Keratinocyte (primary cell): ENCODE measurements at regions not wholly inside any gene's neighbourhood (a gene's known extent, or its start where the extent isn't known, plus 50 kb on each side); places are given as distances from the start of the nearest gene placed in this dataset.

Experiments
- DNase-seq: peaks from one replicate; pipeline ENCODE4 v3.0.0-alpha.2; 2011; ENCODE audit warnings: low read depth, missing footprints, low spot score
- FAIRE-seq: peaks from 2 replicates; lab custom pipeline; 2011; peaks lifted over from hg19 to GRCh38; lab: Jason Lieb, UNC
- H2AFZ ChIP-seq: 2 replicates; pipeline ENCODE4 v1.6.0; 2012; ENCODE audit warnings: low read length, control low read depth, inconsistent platforms; ENCODE audit not compliant: control insufficient read depth
- H3K27ac ChIP-seq: 2 replicates; pipeline ENCODE4 v1.5.1; 2011; ENCODE audit warnings: low read length; ENCODE audit not compliant: control insufficient read depth, insufficient read depth
- H3K27me3 ChIP-seq: 3 replicates; pipeline ENCODE4 v1.6.0; 2011; ENCODE audit warnings: low read length; ENCODE audit not compliant: control insufficient read depth, insufficient read depth; ENCODE audit errors: extremely low read depth
- H3K36me3 ChIP-seq, 2 experiments: 2 replicates in 1 of 2; 3 replicates in 1 of 2; pipeline ENCODE4 v1.5.1; 2011; ENCODE audit warnings: low read length in 2 of 2, mild to moderate bottlenecking in 1 of 2; ENCODE audit not compliant: control insufficient read depth in 2 of 2, insufficient read depth in 2 of 2; ENCODE audit errors: extremely low read depth in 1 of 2
- H3K4me1 ChIP-seq: 3 replicates; pipeline ENCODE4 v1.5.1; 2011; ENCODE audit warnings: low read length; ENCODE audit not compliant: control insufficient read depth, insufficient read depth; ENCODE audit errors: extremely low read depth
- H3K4me2 ChIP-seq: 3 replicates; pipeline ENCODE4 v1.6.0; 2011; ENCODE audit warnings: low read depth, low read length; ENCODE audit not compliant: control insufficient read depth, insufficient read depth; ENCODE audit errors: extremely low read depth
- H3K4me3 ChIP-seq, 3 experiments: fragments of 200-600 bp in 1 of 3; sonication (generic) in 1 of 3; 2 replicates in 2 of 3; 3 replicates in 1 of 3; pipeline ENCODE4 v1.5.1; 2011 to 2016; ENCODE audit warnings: low read length in 3 of 3, mild to moderate bottlenecking in 3 of 3, control low read depth in 2 of 3, inconsistent platforms in 1 of 3, low read depth in 1 of 3, mixed read lengths in 1 of 3, mixed run types in 1 of 3, moderate library complexity in 1 of 3; ENCODE audit not compliant: control insufficient read depth in 2 of 3, insufficient read depth in 2 of 3; ENCODE audit errors: extremely low read depth in 1 of 3
- H3K79me2 ChIP-seq: 2 replicates; pipeline ENCODE4 v1.6.0; 2012; ENCODE audit warnings: low read length; ENCODE audit not compliant: control insufficient read depth, insufficient read depth
- H3K9ac ChIP-seq: 3 replicates; pipeline ENCODE4 v1.6.0; 2011; ENCODE audit warnings: low read length; ENCODE audit not compliant: control insufficient read depth, insufficient read depth; ENCODE audit errors: extremely low read depth
- H3K9me1 ChIP-seq: 3 replicates; pipeline ENCODE4 v1.6.0; 2011; ENCODE audit warnings: low read length; ENCODE audit not compliant: control insufficient read depth, insufficient read depth; ENCODE audit errors: extremely low read depth
- H3K9me3 ChIP-seq: 2 replicates; pipeline ENCODE4 v1.5.1; 2012; ENCODE audit warnings: low read depth, low read length; ENCODE audit not compliant: control insufficient read depth
- H4K20me1 ChIP-seq: 3 replicates; pipeline ENCODE4 v1.6.0; 2011; ENCODE audit warnings: low read length; ENCODE audit not compliant: control insufficient read depth, insufficient read depth; ENCODE audit errors: extremely low read depth
- EZH2 ChIP-seq: IDR thresholded peaks from one replicate; pipeline ENCODE4 v1.6.1; 2012; ENCODE audit warnings: inconsistent platforms, mild to moderate bottlenecking, low read length, moderate library complexity
- dilution Hi-C: fragments of 300-500 bp; cut with MboI; formaldehyde crosslinking; loops from one replicate; pipeline ENCODE4 v1.7.0; 2020; ENCODE audit warnings: low sequenced_read_pairs; ENCODE audit not compliant: extremely low pct_ligation_motif_present
- TF ChIP-seq, protein P1 (sequence below), 3 experiments: IDR thresholded peaks in 1 of 3; conservative IDR thresholded peaks in 1 of 3; optimal IDR thresholded peaks in 1 of 3; 2 replicates in 2 of 3; 3 replicates in 1 of 3; pipeline versions ENCODE3 to v1.5.1; 2011; ENCODE audit warnings: low read length in 3 of 3, mild to moderate bottlenecking in 3 of 3, moderate library complexity in 2 of 3, control low read depth in 1 of 3, inconsistent platforms in 1 of 3; ENCODE audit not compliant: insufficient read depth in 2 of 3; ENCODE audit errors: extremely low read depth in 1 of 3

- Histone ChIP-seq H3K79me2 (no peaks in the 10 kb centered on the region), H3K4me2 (no peak overlapping the region), H2AFZ (no peak overlapping the region), H3K9me1 (no peaks in the 10 kb centered on the region), H3K9ac (no peak overlapping the region), H3K36me3 (no peaks in the 10 kb centered on the region), H4K20me1 (no peaks in the 10 kb centered on the region), H3K9me3 (no peaks in the 10 kb centered on the region), H3K4me1 (no peaks in the 10 kb centered on the region), H3K27ac (no peak overlapping the region), H3K27me3 (no peaks in the 10 kb centered on the region), H3K4me3 (no peak overlapping the region)
- DNase-seq (no peak), FAIRE-seq (no peak)
- TF ChIP-seq, protein P1, sequence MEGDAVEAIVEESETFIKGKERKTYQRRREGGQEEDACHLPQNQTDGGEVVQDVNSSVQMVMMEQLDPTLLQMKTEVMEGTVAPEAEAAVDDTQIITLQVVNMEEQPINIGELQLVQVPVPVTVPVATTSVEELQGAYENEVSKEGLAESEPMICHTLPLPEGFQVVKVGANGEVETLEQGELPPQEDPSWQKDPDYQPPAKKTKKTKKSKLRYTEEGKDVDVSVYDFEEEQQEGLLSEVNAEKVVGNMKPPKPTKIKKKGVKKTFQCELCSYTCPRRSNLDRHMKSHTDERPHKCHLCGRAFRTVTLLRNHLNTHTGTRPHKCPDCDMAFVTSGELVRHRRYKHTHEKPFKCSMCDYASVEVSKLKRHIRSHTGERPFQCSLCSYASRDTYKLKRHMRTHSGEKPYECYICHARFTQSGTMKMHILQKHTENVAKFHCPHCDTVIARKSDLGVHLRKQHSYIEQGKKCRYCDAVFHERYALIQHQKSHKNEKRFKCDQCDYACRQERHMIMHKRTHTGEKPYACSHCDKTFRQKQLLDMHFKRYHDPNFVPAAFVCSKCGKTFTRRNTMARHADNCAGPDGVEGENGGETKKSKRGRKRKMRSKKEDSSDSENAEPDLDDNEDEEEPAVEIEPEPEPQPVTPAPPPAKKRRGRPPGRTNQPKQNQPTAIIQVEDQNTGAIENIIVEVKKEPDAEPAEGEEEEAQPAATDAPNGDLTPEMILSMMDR (optimal IDR thresholded peaks at IDR 0.05 in 1 of 3, IDR thresholded peaks at IDR 0.05 in 1 of 3, conservative IDR thresholded peaks at IDR 0.05 in 1 of 3; ENCODE audit: extremely low read depth in 1 of 3, insufficient read depth in 2 of 3, low read length in 3 of 3), result no peak
- dilution Hi-C loops, result no loop called here
Observed at GRCh38 chr17:14902803-14903202, 362.3 kb downstream of the PMP22 start.

DNA sequence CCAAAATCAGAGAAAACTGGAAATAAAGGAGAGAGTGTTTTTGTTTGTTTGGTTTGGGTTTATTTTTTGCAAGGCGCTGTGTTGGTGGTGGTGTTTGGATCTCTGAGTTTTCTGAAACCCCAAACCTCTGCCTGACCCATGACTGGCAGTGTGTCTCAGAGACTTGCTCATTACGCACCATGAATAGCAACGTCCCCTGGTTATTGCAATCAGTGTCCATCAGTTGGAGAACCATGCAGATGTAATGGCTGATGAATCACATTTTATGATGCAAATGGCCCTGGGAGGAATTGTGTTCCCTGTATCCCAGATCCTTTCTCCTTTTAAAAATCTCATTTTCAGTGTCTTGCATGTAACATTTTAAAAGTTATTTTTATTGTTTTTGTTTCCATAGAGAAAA is 362.8 kb downstream of the PMP22 start:
- H3K27me3 ChIP-seq, result no peaks in the 10 kb centered on the region
- H3K4me2 ChIP-seq, result no peak overlapping the region
- no peak overlapping the region for H3K27ac ChIP-seq
- H3K4me3 ChIP-seq, result no peak overlapping the region
- H3K9me1 ChIP-seq, result no peaks in the 10 kb centered on the region
- DNase-seq (no peak), FAIRE-seq (no peak)
- H3K9ac ChIP-seq, result no peak overlapping the region
- H3K79me2 ChIP-seq, result no peaks in the 10 kb centered on the region
- H4K20me1 ChIP-seq, result no peaks in the 10 kb centered on the region
- H3K36me3 ChIP-seq, result no peaks in the 10 kb centered on the region
- TF ChIP-seq EZH2, result no peak
- TF ChIP-seq, protein P1 (optimal IDR thresholded peaks at IDR 0.05 in 1 of 3, IDR thresholded peaks at IDR 0.05 in 1 of 3, conservative IDR thresholded peaks at IDR 0.05 in 1 of 3; ENCODE audit: extremely low read depth in 1 of 3, insufficient read depth in 2 of 3, low read length in 3 of 3), result no peak
- no peaks in the 10 kb centered on the region for H3K9me3 ChIP-seq
- no peak overlapping the region for H2AFZ ChIP-seq
- H3K4me1 ChIP-seq, result no peaks in the 10 kb centered on the region
- dilution Hi-C loops, result no loop called here
